ENCODE measurements at regions not wholly inside any gene's neighbourhood (a gene's known extent, or its start where the extent isn't known, plus 50 kb on each side); places are given as distances from the start of the nearest gene placed in this dataset.

DNA sequence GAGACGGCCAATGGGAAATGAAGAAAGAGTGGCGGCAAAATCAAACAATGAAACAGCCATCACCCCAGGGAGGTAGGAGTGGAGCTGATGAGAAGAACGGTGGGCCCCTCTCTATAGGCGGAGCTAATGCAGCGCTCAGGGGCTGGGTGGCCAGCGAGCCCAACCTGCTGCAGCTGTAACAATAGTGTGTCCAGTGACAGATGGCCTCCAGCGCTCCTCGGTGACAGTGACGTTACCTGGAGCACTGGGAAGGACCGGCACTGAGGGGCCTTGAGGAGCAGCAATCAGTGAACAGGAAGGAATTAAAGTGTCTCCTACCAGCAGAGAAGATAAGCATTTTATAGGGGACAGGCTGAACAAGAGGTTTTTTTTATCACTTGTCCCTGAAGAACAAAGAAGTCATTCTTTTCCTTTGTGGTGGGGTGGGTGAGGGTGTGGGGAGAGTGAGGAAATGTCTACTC lies 81.6 kb downstream of the FOXA2 start:
- Histone ChIP-seq H3K79me1 (ENCODE audit: insufficient read depth, low read depth, low read length, poor library complexity, severe bottlenecking) (no peaks in the 10 kb centered on the region), H3K27ac (ENCODE audit: insufficient read length, low read depth, low read length) (no peak overlapping the region), H3K18ac (ENCODE audit: insufficient read length, low read depth, low read length) (no peak overlapping the region), H3K27me3 (ENCODE audit: insufficient read depth, low read length) (no peaks in the 10 kb centered on the region), H2BK5ac (ENCODE audit: insufficient read length, low read length) (no peak overlapping the region), H2AK5ac (ENCODE audit: insufficient read length, low read length) (no peak overlapping the region), H3K23ac (ENCODE audit: insufficient read length, low read depth, low read length) (no peak overlapping the region), H3K9ac (ENCODE audit: extremely low read depth, insufficient read length, low read length) (no peak overlapping the region), H3K23me2 (ENCODE audit: insufficient read length, low read depth, low read length, poor library complexity, severe bottlenecking) (no peaks in the 10 kb centered on the region), H2AFZ (ENCODE audit: low read length) (no peak overlapping the region), H3K4me2 (ENCODE audit: insufficient read depth, insufficient read length, low read length) (no peak overlapping the region), H3K9me3 (ENCODE audit: control insufficient read depth, low read depth, low read length) (no peaks in the 10 kb centered on the region), H3T11ph (ENCODE audit: low read length) (no peak overlapping the region), H3K56ac (ENCODE audit: insufficient read length, low read depth, low read length) (no peak overlapping the region), H3K4ac (ENCODE audit: low read depth, low read length) (no peak overlapping the region), H4K5ac (ENCODE audit: insufficient read length, low read depth, low read length) (no peak overlapping the region), H3K79me2 (ENCODE audit: insufficient read depth, low read length) (no peaks in the 10 kb centered on the region), H2BK15ac (ENCODE audit: low read depth, low read length) (no peak overlapping the region), H2BK12ac (ENCODE audit: insufficient read length, low read depth, low read length) (no peak overlapping the region), H2BK20ac (ENCODE audit: low read depth, low read length, poor library complexity, severe bottlenecking) (no peak overlapping the region), H4K8ac (replicated peaks; ENCODE audit: insufficient read length, low read depth, low read length) (no peak overlapping the region), H3K14ac (ENCODE audit: insufficient read depth, low read length) (no peak overlapping the region), H4K91ac (ENCODE audit: insufficient read length, low read depth, low read length) (no peak overlapping the region), H4K20me1 (ENCODE audit: control insufficient read depth, insufficient read depth, insufficient read length) (no peaks in the 10 kb centered on the region), H2BK120ac (ENCODE audit: low read depth, low read length, poor library complexity, severe bottlenecking) (no peak overlapping the region), H3K4me1 (ENCODE audit: insufficient read depth, low read length) (no peaks in the 10 kb centered on the region)
- peaks cover 0 to 6% of the 10 kb centered on the region in 2 experiments; a peak in 1 of 4 replicates for H3K4me1 Mint-ChIP-seq
- peaks cover 59% of the 10 kb centered on the region for H3K27me3 Mint-ChIP-seq (ENCODE audit: low read depth)
- H3K36me3 Mint-ChIP-seq (ENCODE audit: insufficient read depth in 1 of 3, low read depth in 3 of 3), result no peaks in the 10 kb centered on the region
- TF ChIP-seq, protein P1, sequence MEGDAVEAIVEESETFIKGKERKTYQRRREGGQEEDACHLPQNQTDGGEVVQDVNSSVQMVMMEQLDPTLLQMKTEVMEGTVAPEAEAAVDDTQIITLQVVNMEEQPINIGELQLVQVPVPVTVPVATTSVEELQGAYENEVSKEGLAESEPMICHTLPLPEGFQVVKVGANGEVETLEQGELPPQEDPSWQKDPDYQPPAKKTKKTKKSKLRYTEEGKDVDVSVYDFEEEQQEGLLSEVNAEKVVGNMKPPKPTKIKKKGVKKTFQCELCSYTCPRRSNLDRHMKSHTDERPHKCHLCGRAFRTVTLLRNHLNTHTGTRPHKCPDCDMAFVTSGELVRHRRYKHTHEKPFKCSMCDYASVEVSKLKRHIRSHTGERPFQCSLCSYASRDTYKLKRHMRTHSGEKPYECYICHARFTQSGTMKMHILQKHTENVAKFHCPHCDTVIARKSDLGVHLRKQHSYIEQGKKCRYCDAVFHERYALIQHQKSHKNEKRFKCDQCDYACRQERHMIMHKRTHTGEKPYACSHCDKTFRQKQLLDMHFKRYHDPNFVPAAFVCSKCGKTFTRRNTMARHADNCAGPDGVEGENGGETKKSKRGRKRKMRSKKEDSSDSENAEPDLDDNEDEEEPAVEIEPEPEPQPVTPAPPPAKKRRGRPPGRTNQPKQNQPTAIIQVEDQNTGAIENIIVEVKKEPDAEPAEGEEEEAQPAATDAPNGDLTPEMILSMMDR (conservative IDR thresholded peaks at IDR 0.05), result no peak
- no peak overlapping the region for H3K4me3 Mint-ChIP-seq
- no peak overlapping the region for H3K27ac Mint-ChIP-seq
- DNase-seq, result no peak
- WGBS (ENCODE audit: extremely low coverage, insufficient read length, low lambda C conversion rate), result no CpG with 5 or more reads among the region's 10 CpGs
- H3K9me3 Mint-ChIP-seq, result no peaks in the 10 kb centered on the region; a peak in 1 of 5 replicates

Measured in H9 (cell line).